Endometrial microvascular endothelial cells (primary cell): ENCODE measurements at regions not wholly inside any gene's neighbourhood (a gene's known extent, or its start where the extent isn't known, plus 50 kb on each side); places are given as distances from the start of the nearest gene placed in this dataset.

Source experiments
- in situ Hi-C: cut with HindIII; loops from 2 replicates; pipeline ENCODE4 v1.10.0; 2017; ENCODE audit warnings: low sequenced_read_pairs, low pct_unique_long_range_greater_than_20kb; ENCODE audit errors: inconsistent ontology term

DNA sequence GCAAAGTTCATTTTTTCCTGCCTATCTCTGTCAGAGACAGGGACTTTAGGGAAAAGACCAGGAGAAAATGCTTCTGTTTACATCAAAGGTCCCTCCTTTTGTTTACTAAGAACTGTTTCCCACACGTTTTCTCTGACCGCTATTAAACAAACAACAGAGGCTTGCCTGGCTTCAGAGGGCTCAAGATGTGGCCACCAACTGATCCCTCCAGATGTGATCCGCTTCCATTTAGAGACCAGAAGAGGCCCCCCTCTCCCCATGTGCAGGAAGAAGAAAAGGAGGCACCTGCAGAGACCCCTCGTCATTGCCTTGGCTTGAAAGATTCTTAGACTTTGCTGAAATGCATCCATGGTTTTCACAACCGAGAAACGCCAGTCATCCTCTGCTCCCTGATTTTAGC lies 217.9 kb upstream of the PWP1 start:
- in situ Hi-C loops: no loop called here

DNA sequence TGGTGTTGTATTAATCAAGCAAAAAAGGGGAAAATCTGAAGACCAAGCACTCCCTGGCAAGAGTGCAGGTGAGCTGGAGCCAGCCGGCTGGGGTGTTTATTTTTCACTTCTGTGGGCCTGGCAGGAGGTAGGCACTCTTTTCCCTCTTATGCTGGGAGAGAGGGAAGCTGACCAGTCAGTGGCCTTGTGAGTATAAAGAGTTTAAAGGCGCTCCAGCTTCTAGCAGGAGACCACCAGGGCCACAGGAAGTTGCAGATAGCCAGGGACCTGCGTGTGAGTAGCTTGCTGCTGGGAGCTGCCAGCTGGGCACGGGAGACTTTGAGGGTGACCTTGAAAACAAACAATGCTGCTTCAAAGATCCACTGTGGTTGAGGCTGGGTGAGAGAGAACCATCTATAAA lies 217.4 kb upstream of the PWP1 start:
- in situ Hi-C loops: no loop called here

GRCh38 chr12:107469011-107469410 lies 216.6 kb upstream of the PWP1 start:
- in situ Hi-C loops: no loop called here

DNA sequence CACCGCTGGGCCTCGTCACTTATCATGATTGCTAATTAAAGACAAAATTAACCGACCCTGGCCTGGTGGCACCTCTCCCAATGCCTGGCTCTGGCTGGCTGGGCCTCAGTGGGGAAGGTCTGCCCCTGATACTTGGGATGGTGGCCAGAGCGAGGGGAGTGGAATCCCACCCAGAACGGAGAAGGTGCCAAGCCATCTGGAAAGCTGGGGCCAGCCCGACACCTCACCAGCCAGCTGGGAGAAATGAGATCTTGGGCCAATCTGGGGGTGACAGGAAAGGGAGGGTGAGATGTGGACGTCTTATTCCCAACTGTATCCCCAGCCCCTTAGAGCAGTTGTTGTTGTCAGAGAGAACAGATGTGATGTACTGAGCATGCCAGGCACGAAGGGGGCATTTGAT lies 215.0 kb upstream of the PWP1 start:
- in situ Hi-C loops: no loop called here

DNA sequence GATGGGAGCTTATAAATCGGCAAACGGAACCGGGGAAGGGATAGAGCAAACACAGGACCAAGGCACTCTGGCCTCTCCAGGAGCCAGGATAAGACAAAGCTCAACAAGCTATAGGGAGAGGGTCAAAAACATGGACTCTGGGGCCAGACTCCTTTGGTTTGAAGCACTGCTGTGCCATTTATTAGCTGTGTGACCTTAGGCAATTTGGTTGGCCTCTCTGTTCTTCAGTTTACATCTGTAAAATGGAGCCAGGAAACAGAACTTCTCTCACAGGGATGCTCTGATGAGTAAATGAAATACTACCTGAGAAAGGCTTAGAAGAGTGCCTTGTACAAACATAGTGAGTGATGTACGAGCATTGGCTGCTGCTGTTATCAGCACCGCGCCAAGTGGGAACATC lies 213.3 kb upstream of the PWP1 start:
- in situ Hi-C loops: no loop called here

DNA sequence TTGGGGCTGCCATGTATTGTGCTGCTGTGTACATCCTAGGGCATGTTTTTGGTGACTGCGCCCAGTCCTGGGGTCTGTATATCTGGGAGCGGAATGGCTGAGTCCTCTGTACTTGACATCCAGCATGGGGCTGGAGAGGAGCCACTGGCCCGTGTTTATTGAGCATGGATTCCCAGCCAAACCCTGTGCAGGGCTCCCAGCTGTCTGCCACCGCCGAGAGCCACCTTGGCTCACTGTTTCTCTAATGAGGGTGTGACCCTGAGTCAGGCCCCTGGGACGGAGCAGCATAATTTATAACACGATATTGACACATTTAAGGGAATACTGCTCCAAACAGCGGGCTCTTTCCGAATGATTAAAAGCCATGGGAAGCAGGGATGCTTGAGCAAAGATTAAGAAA lies 211.5 kb upstream of the PWP1 start:
- in situ Hi-C loops: no loop called here

- in situ Hi-C loops: no loop called here
These were observed 210.7 kb upstream of the PWP1 start for GRCh38 chr12:107474639-107475539.

DNA sequence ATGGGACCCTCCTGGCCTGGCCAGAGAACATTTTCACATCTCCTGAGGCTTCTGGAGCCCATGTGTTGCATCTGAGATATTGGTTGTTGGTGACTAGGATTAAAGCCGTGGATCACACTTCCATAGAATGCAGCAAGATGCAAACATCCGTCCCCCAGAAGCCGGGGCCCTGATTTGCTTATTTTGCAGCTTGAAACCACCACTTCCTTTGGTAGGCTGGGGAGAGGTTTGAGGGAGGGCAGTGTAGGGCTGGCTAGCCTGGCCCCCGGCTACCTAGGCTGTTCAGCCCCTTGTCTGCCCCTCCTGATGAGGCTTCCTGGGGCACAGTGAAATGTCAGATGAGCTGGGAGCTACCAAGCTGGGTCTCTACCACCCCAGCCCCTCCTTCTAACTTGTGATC lies 209.7 kb upstream of the PWP1 start:
- in situ Hi-C loops: no loop called here

GRCh38 chr12:107477018-107477417 lies 208.6 kb upstream of the PWP1 start:
- in situ Hi-C loops: no loop called here

DNA sequence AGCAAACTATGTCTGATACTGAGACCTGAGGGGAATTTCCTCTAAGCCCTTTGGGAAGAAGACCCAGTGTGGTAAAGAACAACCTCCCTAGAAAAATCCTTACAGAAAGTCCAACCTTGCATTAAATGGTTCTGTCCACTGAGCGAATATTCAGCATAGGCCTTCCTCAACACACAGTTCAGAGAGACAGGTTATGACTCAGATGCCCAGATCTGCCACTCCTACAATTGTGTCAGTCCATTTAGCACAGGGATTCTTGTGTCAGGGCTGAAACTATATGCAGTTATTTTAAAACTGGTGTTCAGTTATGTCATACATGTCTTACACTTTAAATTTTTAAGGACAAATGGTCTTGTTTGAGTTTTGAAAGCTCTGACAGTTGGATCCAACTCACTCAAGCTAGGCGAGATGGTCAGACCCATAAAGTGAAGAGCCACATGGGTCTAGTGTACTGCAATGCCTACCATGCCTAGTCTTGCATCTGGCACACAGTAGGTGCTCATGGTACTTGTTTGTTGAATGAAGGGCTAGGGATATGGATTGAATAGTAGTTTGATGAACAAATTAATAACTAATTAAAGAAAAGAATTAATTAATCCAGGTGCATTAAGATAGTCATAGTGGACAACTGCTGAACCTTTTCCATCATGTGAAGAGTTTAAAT lies 207.5 kb upstream of the PWP1 start:
- in situ Hi-C loops: no loop called here

- in situ Hi-C loops: no loop called here
These were observed 206.7 kb upstream of the PWP1 start for GRCh38 chr12:107478881-107479280.

- in situ Hi-C loops: no loop called here
These were observed 204.6 kb upstream of the PWP1 start for GRCh38 chr12:107480836-107481608.

DNA sequence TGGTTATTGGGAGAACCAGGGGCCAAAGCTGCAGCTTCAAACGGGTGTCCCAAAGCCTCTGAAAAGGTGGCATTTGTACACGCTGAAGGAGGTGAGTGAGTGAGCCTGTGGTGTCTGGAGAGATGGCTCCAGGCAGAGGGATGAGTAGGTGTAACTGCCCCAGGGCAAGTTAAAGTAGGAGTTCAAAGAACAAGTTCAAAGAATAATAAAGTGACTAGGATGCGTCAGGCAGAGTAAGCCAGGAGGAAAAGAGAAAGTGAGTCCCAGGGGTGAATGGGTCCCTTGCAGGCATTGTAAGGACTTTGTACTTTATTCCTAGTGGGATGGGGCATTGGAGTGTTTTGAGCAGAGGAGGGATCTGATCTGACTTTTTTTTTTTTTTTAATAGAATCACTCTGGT lies 201.4 kb upstream of the PWP1 start:
- in situ Hi-C loops: no loop called here

DNA sequence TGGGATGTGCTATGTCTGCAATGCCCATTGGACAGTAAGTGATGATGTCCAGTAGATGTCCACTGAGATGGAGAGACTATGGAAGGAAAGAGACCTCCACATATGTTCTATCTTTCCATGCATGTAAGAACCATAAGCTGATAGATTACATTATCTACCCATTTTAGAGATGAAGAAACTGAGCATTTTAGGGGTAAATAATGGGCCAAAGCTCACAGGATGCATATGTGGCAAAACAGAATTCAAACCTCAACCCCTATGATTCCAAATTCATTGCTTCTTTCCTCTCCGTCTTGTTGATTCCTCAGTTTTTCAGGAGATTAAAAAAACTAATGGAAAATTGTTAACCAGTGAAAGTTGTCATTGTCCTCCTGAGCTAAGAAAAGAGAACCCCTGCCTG lies 200.7 kb upstream of the PWP1 start:
- in situ Hi-C loops: no loop called here

GRCh38 chr12:107485731-107486130 lies 199.9 kb upstream of the PWP1 start:
- in situ Hi-C loops: no loop called here

DNA sequence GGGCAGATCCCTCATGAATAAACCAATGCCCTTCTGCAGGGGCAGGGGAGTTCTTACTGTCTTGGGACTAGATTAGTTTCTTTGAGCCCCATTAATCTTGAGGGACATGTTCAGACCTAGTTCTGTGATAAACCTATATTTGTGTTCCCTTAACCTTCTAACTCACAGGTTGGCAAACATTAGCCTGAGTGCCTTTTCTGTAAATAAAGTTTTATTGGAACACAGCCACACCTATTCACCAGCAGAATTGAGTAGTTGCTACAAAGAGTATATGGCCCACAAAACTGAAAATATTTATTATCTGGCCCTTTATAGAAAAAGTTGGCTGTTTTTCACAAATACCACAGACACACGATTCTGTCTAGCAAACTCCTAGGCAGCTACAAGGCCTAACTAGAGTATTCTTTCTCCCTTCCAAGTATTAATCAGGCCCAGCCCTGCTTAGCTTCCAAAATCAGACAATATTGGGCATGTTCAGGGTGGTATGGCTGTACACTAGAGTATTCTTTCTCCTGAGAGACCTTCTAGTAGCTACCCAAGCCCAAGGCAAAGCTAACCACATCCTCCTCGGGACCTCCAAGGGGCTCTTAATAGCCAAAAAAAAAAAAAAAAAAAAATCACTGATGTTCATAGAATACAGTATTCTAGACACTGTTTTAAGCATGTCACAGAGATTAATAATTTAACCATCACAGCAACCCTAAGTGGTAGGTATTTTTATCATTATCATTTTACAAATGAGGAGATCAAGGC lies 199.3 kb upstream of the PWP1 start:
- in situ Hi-C loops: no loop called here

DNA sequence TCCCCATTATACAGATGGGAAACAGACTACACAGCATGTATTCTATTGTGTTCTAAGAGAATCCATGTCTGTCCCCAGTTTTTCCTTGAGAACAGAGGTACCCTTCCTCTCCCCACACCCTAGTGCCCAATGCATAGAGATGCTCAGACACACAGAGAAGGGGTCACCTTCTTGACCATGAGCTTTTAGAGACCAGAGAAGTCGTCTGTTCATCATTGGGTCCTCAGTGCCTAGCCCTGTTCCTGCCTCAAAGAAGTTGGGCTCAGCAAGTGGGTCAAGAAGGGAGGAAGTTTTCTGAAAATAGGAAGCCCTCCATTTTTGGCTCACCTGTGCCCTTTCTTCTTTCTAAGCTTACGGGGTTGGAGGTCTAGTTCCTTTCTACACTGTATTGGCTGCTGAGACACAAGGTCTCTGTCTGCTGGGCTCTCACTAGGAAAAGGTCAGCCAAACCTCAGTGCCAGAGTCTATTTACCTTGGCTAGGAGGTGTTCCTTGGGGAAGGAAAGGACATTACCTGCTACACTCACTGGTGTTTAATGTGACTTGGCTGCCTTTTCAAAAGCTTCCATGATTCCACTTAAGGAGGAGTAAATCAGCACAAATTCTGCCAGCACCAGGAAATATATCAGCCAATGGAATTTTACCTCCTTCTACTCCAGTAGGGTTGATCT lies 198.5 kb upstream of the PWP1 start:
- in situ Hi-C loops: no loop called here

- in situ Hi-C loops: no loop called here
These were observed 196.9 kb upstream of the PWP1 start for GRCh38 chr12:107488666-107489065.

DNA sequence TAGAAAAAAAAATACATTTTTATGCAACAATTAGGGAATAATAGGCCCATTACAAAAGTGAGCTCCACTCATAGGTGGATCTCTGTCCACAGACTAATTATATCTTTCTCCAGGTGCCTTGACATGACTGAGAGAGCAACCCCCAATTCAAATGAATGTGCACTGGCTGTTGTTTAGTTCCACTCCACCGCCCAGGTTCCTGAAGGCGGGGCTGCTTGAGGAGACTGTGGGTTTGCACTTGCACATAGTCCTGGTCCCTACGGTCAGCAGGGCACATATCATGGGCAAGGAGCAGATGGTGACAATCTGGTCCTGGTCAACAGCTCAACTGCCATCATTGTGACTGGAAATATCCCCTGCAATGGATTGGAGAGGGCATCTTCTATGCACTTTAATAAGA lies 195.6 kb upstream of the PWP1 start:
- in situ Hi-C loops: no loop called here
